ENCODE measurements at regions not wholly inside any gene's neighbourhood (a gene's known extent, or its start where the extent isn't known, plus 50 kb on each side); places are given as distances from the start of the nearest gene placed in this dataset.

DNA sequence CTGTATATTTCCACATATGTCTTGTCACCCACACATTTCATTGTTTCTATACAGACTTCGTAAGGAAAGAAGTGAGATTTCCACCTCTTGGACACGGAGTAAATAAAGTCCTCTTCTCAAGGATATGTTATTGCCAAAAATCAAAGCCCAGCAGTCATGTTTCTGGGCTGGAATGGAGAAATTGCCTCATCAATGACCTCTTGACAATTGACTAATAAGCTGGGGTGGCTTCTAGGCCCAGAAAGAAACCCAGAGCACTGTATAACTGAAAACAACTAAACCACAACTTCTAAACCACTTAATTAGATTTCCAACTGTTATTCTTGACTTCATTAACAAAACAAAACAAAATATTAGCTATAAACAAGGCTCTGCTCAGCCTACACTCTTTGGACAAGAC lies 56.4 kb upstream of the SLC24A5 start:
- Histone ChIP-seq H3K4me3 (ENCODE audit: low read depth, low read length) (no peak overlapping the region), H3K36me3 (ENCODE audit: control insufficient read depth, insufficient read depth, low read length) (no peaks in the 10 kb centered on the region), H3K27me3 (ENCODE audit: control insufficient read depth, insufficient read depth, low read length) (no peaks in the 10 kb centered on the region)
- ChIA-PET POLR2A (no interaction called here), CTCF (no interaction called here)
- DNase-seq (ENCODE audit: low read depth) = no peak
- TF ChIP-seq, protein P1, sequence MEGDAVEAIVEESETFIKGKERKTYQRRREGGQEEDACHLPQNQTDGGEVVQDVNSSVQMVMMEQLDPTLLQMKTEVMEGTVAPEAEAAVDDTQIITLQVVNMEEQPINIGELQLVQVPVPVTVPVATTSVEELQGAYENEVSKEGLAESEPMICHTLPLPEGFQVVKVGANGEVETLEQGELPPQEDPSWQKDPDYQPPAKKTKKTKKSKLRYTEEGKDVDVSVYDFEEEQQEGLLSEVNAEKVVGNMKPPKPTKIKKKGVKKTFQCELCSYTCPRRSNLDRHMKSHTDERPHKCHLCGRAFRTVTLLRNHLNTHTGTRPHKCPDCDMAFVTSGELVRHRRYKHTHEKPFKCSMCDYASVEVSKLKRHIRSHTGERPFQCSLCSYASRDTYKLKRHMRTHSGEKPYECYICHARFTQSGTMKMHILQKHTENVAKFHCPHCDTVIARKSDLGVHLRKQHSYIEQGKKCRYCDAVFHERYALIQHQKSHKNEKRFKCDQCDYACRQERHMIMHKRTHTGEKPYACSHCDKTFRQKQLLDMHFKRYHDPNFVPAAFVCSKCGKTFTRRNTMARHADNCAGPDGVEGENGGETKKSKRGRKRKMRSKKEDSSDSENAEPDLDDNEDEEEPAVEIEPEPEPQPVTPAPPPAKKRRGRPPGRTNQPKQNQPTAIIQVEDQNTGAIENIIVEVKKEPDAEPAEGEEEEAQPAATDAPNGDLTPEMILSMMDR (IDR thresholded peaks at IDR 0.05; ENCODE audit: insufficient read depth, low read depth, low read length) = no peak

DNA sequence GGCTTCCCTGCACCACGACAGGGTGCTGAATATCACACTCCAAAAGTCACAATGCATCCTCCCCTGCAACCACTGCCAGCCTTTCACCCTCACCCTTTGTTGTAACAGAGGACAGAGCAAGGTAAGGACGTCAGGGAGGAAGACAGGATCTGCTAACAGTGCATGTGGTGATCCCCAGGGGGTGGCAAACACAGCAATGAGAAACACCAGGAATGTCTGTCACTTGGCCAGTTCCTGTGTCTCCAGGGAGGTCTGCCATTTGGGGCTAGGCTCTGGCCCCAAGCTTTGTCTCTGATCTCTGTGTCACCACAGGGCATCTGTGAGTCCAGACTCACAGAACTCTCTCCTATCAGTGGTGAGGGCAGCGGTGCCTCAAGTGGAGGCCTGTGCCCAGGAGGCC lies 54.3 kb upstream of the SLC24A5 start:
- DNase-seq (ENCODE audit: low read depth) = no peak
- POLR2A ChIA-PET = no interaction called here
- Histone ChIP-seq H3K36me3 (ENCODE audit: control insufficient read depth, insufficient read depth, low read length) (no peaks in the 10 kb centered on the region), H3K4me3 (ENCODE audit: low read depth, low read length) (no peak overlapping the region), H3K27me3 (ENCODE audit: control insufficient read depth, insufficient read depth, low read length) (no peaks in the 10 kb centered on the region)
- CTCF ChIA-PET = no interaction called here
- TF ChIP-seq, protein P1 (IDR thresholded peaks at IDR 0.05; ENCODE audit: insufficient read depth, low read depth, low read length) = no peak
